K562 (cell line): ENCODE measurements at regions not wholly inside any gene's neighbourhood (a gene's known extent, or its start where the extent isn't known, plus 50 kb on each side); places are given as distances from the start of the nearest gene placed in this dataset.

Source experiments
- BRF2 ChIP-seq: IDR thresholded peaks from 3 replicates; pipeline ENCODE4 v1.6.1; 2011; ENCODE audit warnings: borderline replicate concordance, mild to moderate bottlenecking; ENCODE audit not compliant: insufficient read length, insufficient read depth
- CTCF ChIP-seq, 3 experiments: IDR thresholded peaks in 2 of 3; conservative IDR thresholded peaks in 1 of 3; 2 replicates each; pipeline ENCODE4 v1.5.1; 2011 to 2012; ENCODE audit warnings: low read length in 3 of 3, mild to moderate bottlenecking in 3 of 3, control low read depth in 2 of 3, improper control_type of control experiment in 1 of 3, inconsistent platforms in 1 of 3, low read depth in 1 of 3, mixed read lengths in 1 of 3, moderate library complexity in 1 of 3; ENCODE audit not compliant: insufficient read depth in 2 of 3
- EP300 ChIP-seq: IDR thresholded peaks from 2 replicates; pipeline ENCODE4 v1.6.1; 2012; ENCODE audit warnings: low read length, improper control_type of control experiment
- HSF4 ChIP-seq: fragments of 250-450 bp; sonication (Bioruptor Pico); IDR thresholded peaks from 2 replicates; pipeline ENCODE4 v2.1.2; 2022; ENCODE audit warnings: mild to moderate bottlenecking, moderate library complexity, borderline replicate concordance
- POLR2AphosphoS5 ChIP-seq: IDR thresholded peaks from 2 replicates; pipeline ENCODE4 v1.6.1; 2011; ENCODE audit warnings: mild to moderate bottlenecking, low read depth, low read length, moderate library complexity; ENCODE audit not compliant: control insufficient read depth, insufficient read depth
- TRIM24 ChIP-seq, 2 experiments: fragments of 450-650 bp; IDR thresholded peaks; 2 replicates each; pipeline ENCODE4 v1.6.1; 2016
- ZNF766 ChIP-seq: fragments of 200-800 bp; sonication (Bioruptor generic); conservative IDR thresholded peaks from 2 replicates; pipeline ENCODE4 v1.6.1; 2016; ENCODE audit warnings: missing genetic modification characterization, missing compliant biosample characterization

GRCh38 chr6:12584631-12585405 is 131.7 kb upstream of the PHACTR1 start:
- TF ChIP-seq EP300 (no peak), BRF2 (no peak), TRIM24 (IDR thresholded peaks at IDR 0.05) (no peak), CTCF (IDR thresholded peaks at IDR 0.05 in 2 of 3, conservative IDR thresholded peaks at IDR 0.05 in 1 of 3; ENCODE audit: insufficient read depth in 2 of 3, low read depth in 1 of 3, low read length in 3 of 3) (no peak), ZNF766 (CRISPR knock-in tag) (no peak), HSF4 (CRISPR knock-in tag) (no peak), POLR2AphosphoS5 (no peak)
